Cardiac muscle cell (in vitro differentiated cells and primary cell): ENCODE measurements at regions not wholly inside any gene's neighbourhood (a gene's known extent, or its start where the extent isn't known, plus 50 kb on each side); places are given as distances from the start of the nearest gene placed in this dataset.

Source experiments
- DNase-seq, 2 donors: peaks; one replicate each; pipeline versions ENCODE4 v3.0.0 to v3.0.0-alpha.2; 2010 to 2017; ENCODE audit warnings: low read depth in 1 of 2, low spot score in 1 of 2
- H3K27ac ChIP-seq: fragments of 200-600 bp; sonication (generic); 2 replicates; pipeline ENCODE4 v1.5.1; 2016
- H3K27me3 ChIP-seq: fragments of 200-600 bp; sonication (generic); 2 replicates; pipeline ENCODE4 v1.6.0; 2016; ENCODE audit warnings: control low read depth
- H3K36me3 ChIP-seq: fragments of 200-600 bp; sonication (generic); 2 replicates; pipeline ENCODE4 v1.5.1; 2016; ENCODE audit warnings: control low read depth
- H3K4me1 ChIP-seq: fragments of 200-600 bp; sonication (generic); 2 replicates; pipeline ENCODE4 v1.8.1; 2017; ENCODE audit warnings: low read depth, mild to moderate bottlenecking, mixed run types
- H3K4me3 ChIP-seq: fragments of 200-600 bp; sonication (generic); 2 replicates; pipeline ENCODE4 v1.5.1; 2016; ENCODE audit warnings: mild to moderate bottlenecking
- H3K9me3 ChIP-seq: fragments of 200-600 bp; sonication (generic); 2 replicates; pipeline ENCODE4 v1.5.1; 2017; ENCODE audit warnings: low read depth, mild to moderate bottlenecking, control low read depth
- TF ChIP-seq, protein P1 (sequence below): IDR thresholded peaks from 2 replicates; pipeline ENCODE4 v1.5.1; 2012; ENCODE audit warnings: low read depth, mild to moderate bottlenecking, low read length

DNA sequence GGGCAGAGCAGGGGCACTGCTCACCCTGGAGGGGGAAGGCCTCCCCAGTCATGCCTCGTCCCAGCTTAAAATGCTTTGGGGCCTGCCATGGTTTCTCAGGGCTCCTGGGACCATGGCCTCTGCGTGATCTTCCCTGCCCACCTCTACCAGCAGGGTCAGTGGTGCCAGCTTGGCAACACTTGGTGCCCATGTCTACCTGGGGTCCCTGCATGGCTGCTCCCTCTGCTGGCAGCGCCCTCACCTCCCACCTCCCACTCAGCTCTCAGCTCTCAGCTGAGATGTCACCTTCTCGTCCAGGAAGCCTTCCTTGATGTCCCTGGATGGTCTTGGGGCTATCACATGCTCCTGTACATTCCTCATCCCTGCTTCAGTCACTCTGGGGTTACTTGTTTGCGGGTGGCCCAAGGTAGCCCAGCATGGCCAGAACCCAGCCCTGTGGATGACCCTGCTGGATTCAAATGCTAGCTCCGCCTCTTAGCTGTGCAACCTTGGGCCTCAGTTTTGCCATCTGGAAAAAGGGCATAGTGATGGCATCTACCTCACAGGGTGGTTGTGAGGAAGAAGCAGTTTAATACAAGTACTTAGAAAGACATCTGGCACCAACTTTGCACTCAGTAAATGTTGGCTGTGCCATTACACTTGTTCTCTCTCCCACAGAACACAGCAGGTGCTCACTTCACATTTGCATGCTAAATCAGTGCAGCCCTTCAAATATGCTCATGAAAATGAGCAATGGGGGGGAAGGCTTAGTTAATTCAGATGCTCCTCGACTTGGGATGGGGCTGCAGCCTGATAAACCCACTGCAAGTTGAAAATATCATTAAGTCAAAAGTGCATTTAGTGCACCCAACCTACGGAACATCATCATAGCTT, 53.5 kb upstream of the PTPN1 start:
- Histone ChIP-seq H3K36me3 (no peaks in the 10 kb centered on the region), H3K4me1 (peaks cover 7% of the 10 kb centered on the region), H3K9me3 (no peaks in the 10 kb centered on the region), H3K27me3 (no peaks in the 10 kb centered on the region), H3K27ac (no peak overlapping the region), H3K4me3 (no peak overlapping the region)
- TF ChIP-seq, protein P1, sequence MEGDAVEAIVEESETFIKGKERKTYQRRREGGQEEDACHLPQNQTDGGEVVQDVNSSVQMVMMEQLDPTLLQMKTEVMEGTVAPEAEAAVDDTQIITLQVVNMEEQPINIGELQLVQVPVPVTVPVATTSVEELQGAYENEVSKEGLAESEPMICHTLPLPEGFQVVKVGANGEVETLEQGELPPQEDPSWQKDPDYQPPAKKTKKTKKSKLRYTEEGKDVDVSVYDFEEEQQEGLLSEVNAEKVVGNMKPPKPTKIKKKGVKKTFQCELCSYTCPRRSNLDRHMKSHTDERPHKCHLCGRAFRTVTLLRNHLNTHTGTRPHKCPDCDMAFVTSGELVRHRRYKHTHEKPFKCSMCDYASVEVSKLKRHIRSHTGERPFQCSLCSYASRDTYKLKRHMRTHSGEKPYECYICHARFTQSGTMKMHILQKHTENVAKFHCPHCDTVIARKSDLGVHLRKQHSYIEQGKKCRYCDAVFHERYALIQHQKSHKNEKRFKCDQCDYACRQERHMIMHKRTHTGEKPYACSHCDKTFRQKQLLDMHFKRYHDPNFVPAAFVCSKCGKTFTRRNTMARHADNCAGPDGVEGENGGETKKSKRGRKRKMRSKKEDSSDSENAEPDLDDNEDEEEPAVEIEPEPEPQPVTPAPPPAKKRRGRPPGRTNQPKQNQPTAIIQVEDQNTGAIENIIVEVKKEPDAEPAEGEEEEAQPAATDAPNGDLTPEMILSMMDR, result peak; percentile 17
- DNase-seq, result no peak

DNA sequence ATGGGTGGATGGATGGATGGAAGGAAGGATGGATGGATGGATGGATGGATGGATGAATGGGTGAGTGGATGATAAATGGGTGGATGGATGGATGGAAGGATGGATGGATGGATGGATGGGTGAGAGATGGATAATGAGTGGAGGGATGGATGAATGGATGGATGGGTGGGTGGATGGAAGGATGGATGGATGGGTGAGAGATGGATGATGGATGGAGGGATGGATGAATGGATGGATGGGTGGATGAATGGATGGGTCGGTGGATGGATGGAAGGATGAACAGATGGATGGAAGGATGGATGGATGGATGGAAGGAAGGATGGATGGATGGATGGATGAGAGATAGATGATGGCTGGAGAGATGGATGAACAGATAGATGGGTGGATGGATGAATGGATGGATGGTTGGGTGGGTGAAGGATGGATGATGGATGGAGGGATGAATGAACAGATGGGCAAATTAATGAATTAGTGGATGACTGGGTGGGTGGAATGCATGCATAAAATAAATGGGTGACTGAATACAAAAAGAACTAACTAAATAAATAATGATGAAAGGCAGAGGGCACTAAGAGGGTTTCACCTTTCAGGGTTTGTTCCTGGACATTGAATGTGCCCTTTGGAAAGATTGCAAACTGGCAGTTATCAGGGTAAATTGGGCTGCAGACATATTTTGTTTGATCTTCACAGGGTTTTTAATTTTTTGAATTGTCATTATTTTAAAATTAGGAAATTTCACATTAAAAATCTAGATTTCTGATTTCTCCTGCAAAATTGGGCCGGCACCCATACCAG, 50.9 kb upstream of the PTPN1 start:
- no peak overlapping the region for H3K4me3 ChIP-seq
- TF ChIP-seq, protein P1, result no peak
- no peak overlapping the region for H3K27ac ChIP-seq
- H3K36me3 ChIP-seq, result no peaks in the 10 kb centered on the region
- DNase-seq, result no peak
- no peaks in the 10 kb centered on the region for H3K27me3 ChIP-seq
- no peaks in the 10 kb centered on the region for H3K9me3 ChIP-seq
- peaks cover 12% of the 10 kb centered on the region for H3K4me1 ChIP-seq

DNA sequence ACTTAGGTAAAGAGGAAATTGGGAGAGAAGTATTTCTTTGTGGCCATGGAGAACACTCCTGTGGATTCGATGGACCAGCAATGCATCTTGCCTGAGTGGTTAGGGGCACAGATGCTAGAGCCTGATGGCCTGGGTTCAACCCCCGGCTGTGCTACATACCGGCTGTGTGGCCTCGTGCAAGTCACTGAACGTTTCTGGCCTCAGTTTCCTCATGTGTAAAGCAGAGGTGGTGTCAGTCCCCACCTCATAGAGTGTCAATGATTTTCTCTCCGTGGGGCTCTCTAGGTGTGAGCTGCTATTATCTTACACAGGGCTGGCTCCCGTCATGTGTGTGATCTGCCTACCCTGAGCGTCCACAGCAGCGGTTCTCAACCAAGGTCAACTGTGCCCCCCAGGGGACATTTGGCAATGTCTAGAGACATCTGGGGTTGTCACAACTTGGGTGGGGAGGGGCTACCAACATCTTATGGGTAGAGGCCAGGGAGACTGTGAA, 50.0 kb upstream of the PTPN1 start:
- no peaks in the 10 kb centered on the region for H3K36me3 ChIP-seq
- DNase-seq, result no peak
- H3K27ac ChIP-seq, result no peak overlapping the region
- no peaks in the 10 kb centered on the region for H3K9me3 ChIP-seq
- TF ChIP-seq, protein P1, result no peak
- H3K4me1 ChIP-seq, result peaks cover 12% of the 10 kb centered on the region
- no peaks in the 10 kb centered on the region for H3K27me3 ChIP-seq
- H3K4me3 ChIP-seq, result no peak overlapping the region
